DOHH2 (cell line): ENCODE measurements at regions not wholly inside any gene's neighbourhood (a gene's known extent, or its start where the extent isn't known, plus 50 kb on each side); places are given as distances from the start of the nearest gene placed in this dataset.

ENCODE experiments used
- EZH2phosphoT487 ChIP-seq: fragments of 200-600 bp; sonication (generic); IDR thresholded peaks from 2 replicates; pipeline ENCODE4 v1.6.1; 2017; ENCODE audit warnings: borderline replicate concordance, mild to moderate bottlenecking, antibody characterized with exemption, low read length, moderate library complexity, mixed read lengths
- TF ChIP-seq, protein P1 (sequence below): fragments of 200-600 bp; sonication (generic); IDR thresholded peaks from one replicate; pipeline ENCODE4 v1.5.1; 2014; ENCODE audit warnings: antibody characterized with exemption, mild to moderate bottlenecking, low read depth, low read length; ENCODE audit not compliant: poor library complexity, severe bottlenecking

- TF ChIP-seq, protein P1, sequence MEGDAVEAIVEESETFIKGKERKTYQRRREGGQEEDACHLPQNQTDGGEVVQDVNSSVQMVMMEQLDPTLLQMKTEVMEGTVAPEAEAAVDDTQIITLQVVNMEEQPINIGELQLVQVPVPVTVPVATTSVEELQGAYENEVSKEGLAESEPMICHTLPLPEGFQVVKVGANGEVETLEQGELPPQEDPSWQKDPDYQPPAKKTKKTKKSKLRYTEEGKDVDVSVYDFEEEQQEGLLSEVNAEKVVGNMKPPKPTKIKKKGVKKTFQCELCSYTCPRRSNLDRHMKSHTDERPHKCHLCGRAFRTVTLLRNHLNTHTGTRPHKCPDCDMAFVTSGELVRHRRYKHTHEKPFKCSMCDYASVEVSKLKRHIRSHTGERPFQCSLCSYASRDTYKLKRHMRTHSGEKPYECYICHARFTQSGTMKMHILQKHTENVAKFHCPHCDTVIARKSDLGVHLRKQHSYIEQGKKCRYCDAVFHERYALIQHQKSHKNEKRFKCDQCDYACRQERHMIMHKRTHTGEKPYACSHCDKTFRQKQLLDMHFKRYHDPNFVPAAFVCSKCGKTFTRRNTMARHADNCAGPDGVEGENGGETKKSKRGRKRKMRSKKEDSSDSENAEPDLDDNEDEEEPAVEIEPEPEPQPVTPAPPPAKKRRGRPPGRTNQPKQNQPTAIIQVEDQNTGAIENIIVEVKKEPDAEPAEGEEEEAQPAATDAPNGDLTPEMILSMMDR, result no peak
- TF ChIP-seq EZH2phosphoT487, result no peak
Observed at GRCh38 chr13:44266305-44266704, 107.3 kb upstream of the SERP2 start.
